ENCODE measurements at regions not wholly inside any gene's neighbourhood (a gene's known extent, or its start where the extent isn't known, plus 50 kb on each side); places are given as distances from the start of the nearest gene placed in this dataset.

- Histone ChIP-seq H3K4me3 (replicated peaks in 1 of 2; ENCODE audit: low read depth in 1 of 2, low read length in 2 of 2) (no peak overlapping the region), H3K36me3 (ENCODE audit: control insufficient read depth in 1 of 2, insufficient read depth in 2 of 2, low read length in 2 of 2) (no peaks in the 10 kb centered on the region), H3K4me2 (ENCODE audit: low read length) (no peak overlapping the region), H3K4me1 (ENCODE audit: control insufficient read depth in 1 of 2, insufficient read depth in 2 of 2, low read length in 2 of 2) (no peaks in the 10 kb centered on the region), H4K20me1 (ENCODE audit: insufficient read depth) (no peaks in the 10 kb centered on the region), H3K9me2 (ENCODE audit: insufficient read depth) (no peaks in the 10 kb centered on the region), H3K27me3 (ENCODE audit: insufficient read depth, low read length) (peaks cover 21% of the 10 kb centered on the region), H2AFZ (ENCODE audit: low read depth, low read length, poor library complexity, severe bottlenecking) (no peak overlapping the region), H3K9ac (ENCODE audit: low read length) (no peak overlapping the region), H3K9me3 (ENCODE audit: control insufficient read depth in 1 of 2, insufficient read depth in 1 of 2, low read depth in 1 of 2, low read length in 2 of 2) (no peaks in the 10 kb centered on the region), H3K27ac (ENCODE audit: low read depth, low read length) (no peak overlapping the region), H3K79me2 (ENCODE audit: insufficient read depth, low read length) (no peaks in the 10 kb centered on the region)
- no peak for DNase-seq (ENCODE audit: low read depth, low spot score)
- intact Hi-C loops (cut with micrococcal nuclease) = no loop called here
- no peak for TF ChIP-seq YY1 (IDR thresholded peaks at IDR 0.05; ENCODE audit: extremely low read depth, insufficient replicate concordance, low read depth, low read length)
- no peak for TF ChIP-seq TCF7L2 (IDR thresholded peaks at IDR 0.05; ENCODE audit: borderline replicate concordance, extremely low read depth, insufficient read depth, insufficient read length)
- no peak for TF ChIP-seq CBX3 (IDR thresholded peaks at IDR 0.05; ENCODE audit: low read depth)
- TF ChIP-seq MAX (IDR thresholded peaks at IDR 0.05) = no peak
- TF ChIP-seq REST (IDR thresholded peaks at IDR 0.05; ENCODE audit: low read depth) = no peak
- TF ChIP-seq SRF (IDR thresholded peaks at IDR 0.05; ENCODE audit: low read depth) = no peak
- no peak for TF ChIP-seq RAD21 (IDR thresholded peaks at IDR 0.05; ENCODE audit: low read depth)
- no peak for TF ChIP-seq CTCF (IDR thresholded peaks at IDR 0.05 in 2 of 3, conservative IDR thresholded peaks at IDR 0.05 in 1 of 3; ENCODE audit: borderline replicate concordance in 1 of 3, insufficient read depth in 1 of 3, low read depth in 2 of 3, low read length in 2 of 3)
- TF ChIP-seq SP1 (IDR thresholded peaks at IDR 0.05; ENCODE audit: low read depth) = no peak
- no peak for TF ChIP-seq ZNF274 (IDR thresholded peaks at IDR 0.05; ENCODE audit: low read depth, low read length)
- no peak for TF ChIP-seq EZH2 (IDR thresholded peaks at IDR 0.05)
- TF ChIP-seq JUND (IDR thresholded peaks at IDR 0.05) = no peak
- no peak for TF ChIP-seq POLR2A (IDR thresholded peaks at IDR 0.05; ENCODE audit: borderline replicate concordance, extremely low read depth, insufficient read depth, insufficient read length)
- no peak for TF ChIP-seq ELF1 (IDR thresholded peaks at IDR 0.05; ENCODE audit: borderline replicate concordance, low read depth)
- TF ChIP-seq, protein P1, sequence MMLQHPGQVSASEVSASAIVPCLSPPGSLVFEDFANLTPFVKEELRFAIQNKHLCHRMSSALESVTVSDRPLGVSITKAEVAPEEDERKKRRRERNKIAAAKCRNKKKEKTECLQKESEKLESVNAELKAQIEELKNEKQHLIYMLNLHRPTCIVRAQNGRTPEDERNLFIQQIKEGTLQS (IDR thresholded peaks at IDR 0.05) = no peak
- no peak for TF ChIP-seq ZFX (IDR thresholded peaks at IDR 0.05)
- no peak for TF ChIP-seq FOSL1 (IDR thresholded peaks at IDR 0.05; ENCODE audit: low read depth)
- TF ChIP-seq SIN3A (IDR thresholded peaks at IDR 0.05; ENCODE audit: low read depth) = no peak
- TF ChIP-seq EGR1 (IDR thresholded peaks at IDR 0.05; ENCODE audit: low read depth) = no peak
- no peak for TF ChIP-seq CEBPB (IDR thresholded peaks at IDR 0.05; ENCODE audit: low read depth)
- ATAC-seq = no peak
- no TSS peak for BruUV-seq (replicated peaks)
- CTCF ChIA-PET = no interaction called here
- POLR2A ChIA-PET = no interaction called here
- RAD21 ChIA-PET (ENCODE audit: low non-redundant PET in 1 of 2, low total read pairs in 2 of 2, uncharacterized antibody in 2 of 2, unreplicated experiment in 2 of 2) = no interaction called here
Observed at GRCh38 chr5:67291671-67292070, 95.1 kb upstream of the CD180 start.
